ENCODE measurements at regions not wholly inside any gene's neighbourhood (a gene's known extent, or its start where the extent isn't known, plus 50 kb on each side); places are given as distances from the start of the nearest gene placed in this dataset.

DNA sequence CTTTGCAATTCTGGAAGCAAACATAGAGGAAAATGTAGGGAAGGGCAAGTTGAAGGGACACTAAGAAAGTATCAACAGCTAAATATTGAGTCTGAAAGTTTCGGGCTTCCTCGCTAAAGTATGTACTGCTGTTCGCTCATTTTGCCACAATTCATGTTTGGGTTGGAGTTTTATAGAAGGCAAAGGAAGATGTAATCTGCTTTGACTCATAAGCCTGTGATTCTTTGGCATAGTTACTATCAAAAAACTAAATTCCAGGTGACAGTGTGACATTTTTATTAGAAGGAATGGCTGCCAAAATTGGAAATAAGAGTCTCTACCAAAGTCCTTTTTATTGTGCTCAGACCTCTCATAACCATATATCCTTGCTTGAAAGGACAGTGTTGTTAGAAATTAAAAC, 336.7 kb upstream of the ADGRL3 start:
- H3K4me2 ChIP-seq (ENCODE audit: insufficient read depth, insufficient read length, low read length): no peak overlapping the region
- Mint-ChIP-seq H3K27me3 (ENCODE audit: low read depth) (no peaks in the 10 kb centered on the region), H3K27ac (no peak overlapping the region), H3K36me3 (ENCODE audit: insufficient read depth in 1 of 3, low read depth in 3 of 3) (no peaks in the 10 kb centered on the region), H3K4me1 (no peaks in the 10 kb centered on the region), H3K9me3 (no peaks in the 10 kb centered on the region), H3K4me3 (no peak overlapping the region)
- H2BK15ac ChIP-seq (ENCODE audit: low read depth, low read length): no peak overlapping the region
- no peaks in the 10 kb centered on the region for H3K23me2 ChIP-seq (ENCODE audit: insufficient read length, low read depth, low read length, poor library complexity, severe bottlenecking)
- H2AK5ac ChIP-seq (ENCODE audit: insufficient read length, low read length): no peak overlapping the region
- no peak overlapping the region for H3K14ac ChIP-seq (ENCODE audit: insufficient read depth, low read length)
- DNase-seq: no peak
- no peak overlapping the region for H3K18ac ChIP-seq (ENCODE audit: insufficient read length, low read depth, low read length)
- TF ChIP-seq CTCF (conservative IDR thresholded peaks at IDR 0.05): no peak
- H2BK120ac ChIP-seq (ENCODE audit: low read depth, low read length, poor library complexity, severe bottlenecking): no peak overlapping the region
- H3K27me3 ChIP-seq (ENCODE audit: insufficient read depth, low read length): no peaks in the 10 kb centered on the region
- no peak overlapping the region for H3K27ac ChIP-seq (ENCODE audit: insufficient read length, low read depth, low read length)
- H3K9ac ChIP-seq (ENCODE audit: extremely low read depth, insufficient read length, low read length): no peak overlapping the region
- no peaks in the 10 kb centered on the region for H4K20me1 ChIP-seq (ENCODE audit: control insufficient read depth, insufficient read depth, insufficient read length)
- no peak overlapping the region for H3K56ac ChIP-seq (ENCODE audit: insufficient read length, low read depth, low read length)
- no CpG with 5 or more reads among the region's 3 CpGs for WGBS (ENCODE audit: extremely low coverage, insufficient read length, low lambda C conversion rate)
- no peak overlapping the region for H2BK12ac ChIP-seq (ENCODE audit: insufficient read length, low read depth, low read length)
- H2BK20ac ChIP-seq (ENCODE audit: low read depth, low read length, poor library complexity, severe bottlenecking): no peak overlapping the region
- H3K4ac ChIP-seq (ENCODE audit: low read depth, low read length): no peak overlapping the region
- no peak overlapping the region for H3T11ph ChIP-seq (ENCODE audit: low read length)
- H2AFZ ChIP-seq (ENCODE audit: low read length): no peak overlapping the region
- H4K8ac ChIP-seq (replicated peaks; ENCODE audit: insufficient read length, low read depth, low read length): no peak overlapping the region
- H4K5ac ChIP-seq (ENCODE audit: insufficient read length, low read depth, low read length): no peak overlapping the region
- no peaks in the 10 kb centered on the region for H3K9me3 ChIP-seq (ENCODE audit: control insufficient read depth, low read depth, low read length)
- no peak overlapping the region for H3K23ac ChIP-seq (ENCODE audit: insufficient read length, low read depth, low read length)
- no peaks in the 10 kb centered on the region for H3K4me1 ChIP-seq (ENCODE audit: insufficient read depth, low read length)
- H3K79me2 ChIP-seq (ENCODE audit: insufficient read depth, low read length): no peaks in the 10 kb centered on the region
- H2BK5ac ChIP-seq (ENCODE audit: insufficient read length, low read length): no peak overlapping the region
- no peaks in the 10 kb centered on the region for H3K79me1 ChIP-seq (ENCODE audit: insufficient read depth, low read depth, low read length, poor library complexity, severe bottlenecking)
- no peak overlapping the region for H4K91ac ChIP-seq (ENCODE audit: insufficient read length, low read depth, low read length)

All from H9 (cell line).